Endodermal cell (in vitro differentiated cells): ENCODE measurements at regions not wholly inside any gene's neighbourhood (a gene's known extent, or its start where the extent isn't known, plus 50 kb on each side); places are given as distances from the start of the nearest gene placed in this dataset.

Experiments
- DNase-seq: peaks from one replicate; pipeline ENCODE4 v3.0.0-alpha.2; 2017
- H3K27ac ChIP-seq: 2 replicates; pipeline ENCODE4 v1.5.1; 2013; ENCODE audit warnings: mild to moderate bottlenecking, low read depth, low read length, moderate library complexity
- H3K27me3 ChIP-seq: 2 replicates; pipeline ENCODE4 v1.6.1; 2013; ENCODE audit warnings: mild to moderate bottlenecking, low read length, moderate library complexity; ENCODE audit not compliant: insufficient read depth, control insufficient read depth, poor library complexity, severe bottlenecking
- H3K36me3 ChIP-seq: 2 replicates; pipeline ENCODE4 v1.7.0; 2013; ENCODE audit warnings: mild to moderate bottlenecking, low read length, moderate library complexity; ENCODE audit not compliant: control insufficient read depth, insufficient read depth
- H3K4me1 ChIP-seq: one replicate; pipeline ENCODE4 v1.7.0; 2013; ENCODE audit warnings: low read length; ENCODE audit not compliant: control insufficient read depth, insufficient read depth
- H3K4me3 ChIP-seq: 2 replicates; pipeline ENCODE4 v1.5.1; 2013; ENCODE audit warnings: mild to moderate bottlenecking, low read length, moderate library complexity
- H3K9ac ChIP-seq: 2 replicates; pipeline ENCODE4 v1.6.1; 2013; ENCODE audit warnings: mild to moderate bottlenecking, low read length, moderate library complexity; ENCODE audit not compliant: poor library complexity, severe bottlenecking; ENCODE audit errors: extremely low read depth
- H3K9me3 ChIP-seq: 2 replicates; pipeline ENCODE4 v1.6.1; 2013; ENCODE audit warnings: mild to moderate bottlenecking, low read length, moderate library complexity; ENCODE audit not compliant: control insufficient read depth
- H3K27ac Mint-ChIP-seq: 2 replicates; pipeline ENCODE4 v1.8.0; 2020; ENCODE audit warnings: mixed read lengths
- H3K27me3 Mint-ChIP-seq: 2 replicates; pipeline ENCODE4 v1.8.0; 2021; ENCODE audit warnings: mild to moderate bottlenecking, mixed read lengths; ENCODE audit not compliant: insufficient read depth
- H3K36me3 Mint-ChIP-seq: 2 replicates; pipeline ENCODE4 v1.8.0; 2020; ENCODE audit warnings: low read depth, mixed read lengths
- H3K4me1 Mint-ChIP-seq: 2 replicates; pipeline ENCODE4 v1.8.0; 2020; ENCODE audit warnings: mixed read lengths
- H3K4me3 Mint-ChIP-seq: 2 replicates; pipeline ENCODE4 v1.8.0; 2020; ENCODE audit warnings: mild to moderate bottlenecking, moderate library complexity, mixed read lengths
- H3K9me3 Mint-ChIP-seq: 2 replicates; pipeline ENCODE4 v1.8.0; 2020; ENCODE audit warnings: mild to moderate bottlenecking, mixed read lengths
- CTCF ChIP-seq: fragments of 200-600 bp; sonication (generic); conservative IDR thresholded peaks from 2 replicates; pipeline ENCODE4 v1.5.0; 2021; ENCODE audit warnings: antibody characterized with exemption, mild to moderate bottlenecking
- WGBS, 2 experiments: methylation state at CpG; one replicate each; pipeline versions ENCODE4 v1.1.5 to v1.1.7; 2013; ENCODE audit warnings: missing lambda C conversion rate in 2 of 2, mixed read lengths in 1 of 2; ENCODE audit not compliant: insufficient coverage in 1 of 2, insufficient read length in 1 of 2; 5-methylcytosine and 5-hydroxymethylcytosine counted together

GRCh38 chr22:48960980-48961660 lies 866.6 kb downstream of the BRD1 start:
- H3K9me3 Mint-ChIP-seq, result no peaks in the 10 kb centered on the region
- Histone ChIP-seq H3K27me3 (no peaks in the 10 kb centered on the region), H3K9me3 (no peaks in the 10 kb centered on the region), H3K36me3 (no peaks in the 10 kb centered on the region), H3K9ac (no peak overlapping the region), H3K4me3 (no peak overlapping the region), H3K4me1 (peaks cover 9% of the 10 kb centered on the region), H3K27ac (no peak overlapping the region)
- no peak for TF ChIP-seq CTCF
- no peaks in the 10 kb centered on the region for H3K36me3 Mint-ChIP-seq
- H3K27ac Mint-ChIP-seq, result no peak overlapping the region
- peak; percentile 45 for DNase-seq
- no peak overlapping the region for H3K4me3 Mint-ChIP-seq
- no peaks in the 10 kb centered on the region for H3K27me3 Mint-ChIP-seq
- 74 to 82% methylated on average over 3 to 8 of the region's 9 CpGs for WGBS, 2 experiments
- peaks cover 27% of the 10 kb centered on the region for H3K4me1 Mint-ChIP-seq

- H3K4me1 ChIP-seq, result peaks cover 9% of the 10 kb centered on the region
- H3K9me3 ChIP-seq, result no peaks in the 10 kb centered on the region
- no peaks in the 10 kb centered on the region for H3K36me3 Mint-ChIP-seq
- H3K4me1 Mint-ChIP-seq, result peaks cover 27% of the 10 kb centered on the region
- no peak for DNase-seq
- no peak overlapping the region for H3K27ac ChIP-seq
- no peak overlapping the region for H3K4me3 Mint-ChIP-seq
- TF ChIP-seq CTCF, result no peak
- no peaks in the 10 kb centered on the region for H3K36me3 ChIP-seq
- H3K27ac Mint-ChIP-seq, result no peak overlapping the region
- 89 to 90% methylated on average over 12 to 13 of the region's 13 CpGs for WGBS, 2 experiments
- H3K4me3 ChIP-seq, result no peak overlapping the region
- H3K9ac ChIP-seq, result no peak overlapping the region
- H3K9me3 Mint-ChIP-seq, result no peaks in the 10 kb centered on the region
- no peaks in the 10 kb centered on the region for H3K27me3 Mint-ChIP-seq
- H3K27me3 ChIP-seq, result no peaks in the 10 kb centered on the region
Measured at GRCh38 chr22:48960576-48960975, 867.1 kb downstream of the BRD1 start.

GRCh38 chr22:48959496-48959895 lies 868.2 kb downstream of the BRD1 start:
- Histone ChIP-seq H3K36me3 (no peaks in the 10 kb centered on the region), H3K9me3 (no peaks in the 10 kb centered on the region), H3K4me3 (no peak overlapping the region), H3K27ac (no peak overlapping the region), H3K9ac (no peak overlapping the region), H3K4me1 (peaks cover 9% of the 10 kb centered on the region), H3K27me3 (no peaks in the 10 kb centered on the region)
- no peak overlapping the region for H3K4me3 Mint-ChIP-seq
- TF ChIP-seq CTCF, result no peak
- peak; percentile 24 for DNase-seq
- H3K36me3 Mint-ChIP-seq, result no peaks in the 10 kb centered on the region
- H3K4me1 Mint-ChIP-seq, result peaks cover 27% of the 10 kb centered on the region
- H3K9me3 Mint-ChIP-seq, result no peaks in the 10 kb centered on the region
- no peaks in the 10 kb centered on the region for H3K27me3 Mint-ChIP-seq
- whole genome bisulfite sequencing, 2 experiments, result 92 to 93% methylated on average over 7 to 8 of the region's 8 CpGs
- H3K27ac Mint-ChIP-seq, result no peak overlapping the region
